MM.1S (cell line): ENCODE measurements at regions not wholly inside any gene's neighbourhood (a gene's known extent, or its start where the extent isn't known, plus 50 kb on each side); places are given as distances from the start of the nearest gene placed in this dataset.

Experiments
- EZH2 ChIP-seq: fragments of 300-600 bp; sonication (generic); optimal IDR thresholded peaks from 2 replicates; pipeline ENCODE3; 2017; ENCODE audit warnings: low read depth, mild to moderate bottlenecking, antibody characterized with exemption, low read length, mixed read lengths
- EZH2phosphoT487 ChIP-seq: fragments of 300-600 bp; sonication (generic); IDR thresholded peaks from 2 replicates; pipeline ENCODE4 v1.6.1; 2018; ENCODE audit warnings: antibody characterized with exemption, low read length
- TF ChIP-seq, protein P1 (sequence below): fragments of 300-600 bp; sonication (generic); IDR thresholded peaks from 2 replicates; pipeline ENCODE4 v1.5.1; 2016; ENCODE audit warnings: antibody characterized with exemption, low read length, mixed read lengths

- TF ChIP-seq, protein P1, sequence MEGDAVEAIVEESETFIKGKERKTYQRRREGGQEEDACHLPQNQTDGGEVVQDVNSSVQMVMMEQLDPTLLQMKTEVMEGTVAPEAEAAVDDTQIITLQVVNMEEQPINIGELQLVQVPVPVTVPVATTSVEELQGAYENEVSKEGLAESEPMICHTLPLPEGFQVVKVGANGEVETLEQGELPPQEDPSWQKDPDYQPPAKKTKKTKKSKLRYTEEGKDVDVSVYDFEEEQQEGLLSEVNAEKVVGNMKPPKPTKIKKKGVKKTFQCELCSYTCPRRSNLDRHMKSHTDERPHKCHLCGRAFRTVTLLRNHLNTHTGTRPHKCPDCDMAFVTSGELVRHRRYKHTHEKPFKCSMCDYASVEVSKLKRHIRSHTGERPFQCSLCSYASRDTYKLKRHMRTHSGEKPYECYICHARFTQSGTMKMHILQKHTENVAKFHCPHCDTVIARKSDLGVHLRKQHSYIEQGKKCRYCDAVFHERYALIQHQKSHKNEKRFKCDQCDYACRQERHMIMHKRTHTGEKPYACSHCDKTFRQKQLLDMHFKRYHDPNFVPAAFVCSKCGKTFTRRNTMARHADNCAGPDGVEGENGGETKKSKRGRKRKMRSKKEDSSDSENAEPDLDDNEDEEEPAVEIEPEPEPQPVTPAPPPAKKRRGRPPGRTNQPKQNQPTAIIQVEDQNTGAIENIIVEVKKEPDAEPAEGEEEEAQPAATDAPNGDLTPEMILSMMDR: no peak
- TF ChIP-seq EZH2 (no peak), EZH2phosphoT487 (no peak)
These were observed 214.9 kb upstream of the UGT8 start for GRCh38 chr4:114383721-114384120.
